WTC11 (cell line): ENCODE measurements at regions not wholly inside any gene's neighbourhood (a gene's known extent, or its start where the extent isn't known, plus 50 kb on each side); places are given as distances from the start of the nearest gene placed in this dataset.

Source experiments
- ATAC-seq: fragments of 200-7000 bp; cut with Tn5 transposase; 2 replicates; pipeline ENCODE4 v1.10.0; 2021; ENCODE audit warnings: mild to moderate bottlenecking, moderate library complexity
- CTCF ChIA-PET: fragments of 300-600 bp; sonication (Branson Sonifier 250); formaldehyde crosslinking; loops from one replicate; lab custom pipeline; 2021; ENCODE audit warnings: antibody characterized with exemption; lab: Charles Lee
- POLR2A ChIA-PET: fragments of 350-600 bp; sonication (Branson Sonifier 250); formaldehyde crosslinking; loops from one replicate; lab custom pipeline; 2021; ENCODE audit warnings: antibody characterized with exemption; lab: Charles Lee
- DNase-seq: peaks from one replicate; pipeline ENCODE4 v3.0.0; 2021; ENCODE audit warnings: low spot score
- H3K27ac Mint-ChIP-seq: 2 replicates; pipeline ENCODE4 v1.8.0; 2021; ENCODE audit warnings: mixed read lengths
- H3K27me3 Mint-ChIP-seq: 2 replicates; pipeline ENCODE4 v1.8.0; 2021; ENCODE audit warnings: low read depth, mild to moderate bottlenecking, moderate library complexity, mixed read lengths
- H3K36me3 Mint-ChIP-seq: 2 replicates; pipeline ENCODE4 v1.8.0; 2021; ENCODE audit warnings: mixed read lengths
- H3K4me1 Mint-ChIP-seq: 2 replicates; pipeline ENCODE4 v1.8.0; 2022; ENCODE audit warnings: mixed read lengths
- H3K4me3 Mint-ChIP-seq: 2 replicates; pipeline ENCODE4 v1.8.0; 2021; ENCODE audit warnings: mild to moderate bottlenecking, moderate library complexity, mixed read lengths
- H3K9me3 Mint-ChIP-seq: 2 replicates; pipeline ENCODE4 v1.8.0; 2021; ENCODE audit warnings: mixed read lengths
- ATF1 ChIP-seq: sonication (generic); formaldehyde crosslinking; IDR thresholded peaks from 2 replicates; pipeline ENCODE4 v1.8.1; 2023; ENCODE audit warnings: mild to moderate bottlenecking, moderate library complexity, missing genetic modification reagents
- EMX1 ChIP-seq: fragments of 250-450 bp; sonication (Bioruptor Pico); IDR thresholded peaks from 2 replicates; pipeline ENCODE4 v1.8.0; 2021; ENCODE audit warnings: mild to moderate bottlenecking
- FOXJ3 ChIP-seq: sonication (generic); formaldehyde crosslinking; IDR thresholded peaks from 2 replicates; pipeline ENCODE4 v1.9.0; 2021; ENCODE audit warnings: missing genetic modification reagents, mild to moderate bottlenecking, borderline replicate concordance
- FOXK1 ChIP-seq: sonication (generic); formaldehyde crosslinking; IDR thresholded peaks from 2 replicates; pipeline ENCODE4 v1.8.0; 2022; ENCODE audit warnings: mild to moderate bottlenecking, moderate library complexity, missing genetic modification reagents
- OVOL2 ChIP-seq: fragments of 250-450 bp; sonication (Bioruptor Pico); IDR thresholded peaks from 2 replicates; pipeline ENCODE4 v1.9.0; 2021; ENCODE audit warnings: mild to moderate bottlenecking, borderline replicate concordance
- PRRX2 ChIP-seq: fragments of 250-450 bp; sonication (Bioruptor Pico); IDR thresholded peaks from 2 replicates; pipeline ENCODE4 v1.8.0; 2021; ENCODE audit warnings: mild to moderate bottlenecking
- ZNF121 ChIP-seq: sonication (generic); formaldehyde crosslinking; IDR thresholded peaks from 2 replicates; pipeline ENCODE4 v1.8.0; 2023; ENCODE audit warnings: missing genetic modification reagents
- ZNF219 ChIP-seq: sonication (generic); formaldehyde crosslinking; IDR thresholded peaks from 2 replicates; pipeline ENCODE4 v1.8.0; 2023; ENCODE audit warnings: missing genetic modification reagents, mild to moderate bottlenecking, borderline replicate concordance
- TF ChIP-seq, protein P1 (sequence below): fragments of 250-450 bp; sonication (Bioruptor Pico); IDR thresholded peaks from 2 replicates; pipeline ENCODE4 v1.9.0; 2021; ENCODE audit warnings: mild to moderate bottlenecking, borderline replicate concordance
- TF ChIP-seq, protein P2 (sequence below): sonication (generic); formaldehyde crosslinking; IDR thresholded peaks from 2 replicates; pipeline ENCODE4 v1.8.0; 2022; ENCODE audit warnings: mild to moderate bottlenecking, missing genetic modification reagents
- TF ChIP-seq, protein P3 (sequence below): sonication (generic); formaldehyde crosslinking; IDR thresholded peaks from 2 replicates; pipeline ENCODE4 v1.8.1; 2023; ENCODE audit warnings: mild to moderate bottlenecking, missing genetic modification reagents, borderline replicate concordance
- TF ChIP-seq, protein P4 (sequence below): sonication (generic); formaldehyde crosslinking; IDR thresholded peaks from 2 replicates; pipeline ENCODE4 v1.8.1; 2023; ENCODE audit warnings: mild to moderate bottlenecking, missing genetic modification reagents, moderate library complexity
- TF ChIP-seq, protein P5 (sequence below): sonication (generic); formaldehyde crosslinking; conservative IDR thresholded peaks from 2 replicates; pipeline ENCODE4 v1.8.1; 2023; ENCODE audit warnings: mild to moderate bottlenecking, low read depth, missing genetic modification reagents, moderate library complexity
- TF ChIP-seq, protein P6 (sequence below): sonication (generic); formaldehyde crosslinking; IDR thresholded peaks from 2 replicates; pipeline ENCODE4 v1.8.0; 2022; ENCODE audit warnings: mild to moderate bottlenecking, missing genetic modification reagents
- TF ChIP-seq, protein P7 (sequence below): sonication (generic); formaldehyde crosslinking; IDR thresholded peaks from 2 replicates; pipeline ENCODE4 v1.8.0; 2023; ENCODE audit warnings: missing genetic modification reagents

DNA sequence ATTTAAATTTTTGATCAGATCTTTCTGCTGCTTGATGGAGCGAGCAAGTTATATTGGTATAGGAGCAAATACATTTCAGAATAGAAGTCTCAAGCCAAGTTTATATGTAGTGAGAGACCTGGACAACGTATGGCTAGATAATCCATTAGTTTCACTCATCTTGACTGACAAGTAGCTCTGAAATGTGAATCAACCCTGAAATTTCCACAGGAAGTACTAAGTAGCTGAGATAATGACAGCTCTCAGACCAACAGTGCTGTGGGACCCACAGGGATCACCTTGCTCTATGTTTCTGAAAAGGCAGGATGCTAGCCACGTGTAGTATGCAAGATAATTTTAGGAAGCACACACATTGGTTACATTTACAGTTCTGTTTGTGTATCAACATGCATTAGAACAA is 258.6 kb upstream of the FOXN3 start (continued):
- TF ChIP-seq PRRX2 (CRISPR knock-in tag) (no peak), FOXK1 (CRISPR knock-in tag) (no peak), FOXJ3 (CRISPR knock-in tag) (no peak), ATF1 (CRISPR knock-in tag) (no peak), ZNF121 (CRISPR knock-in tag) (no peak)
- TF ChIP-seq, protein P1, sequence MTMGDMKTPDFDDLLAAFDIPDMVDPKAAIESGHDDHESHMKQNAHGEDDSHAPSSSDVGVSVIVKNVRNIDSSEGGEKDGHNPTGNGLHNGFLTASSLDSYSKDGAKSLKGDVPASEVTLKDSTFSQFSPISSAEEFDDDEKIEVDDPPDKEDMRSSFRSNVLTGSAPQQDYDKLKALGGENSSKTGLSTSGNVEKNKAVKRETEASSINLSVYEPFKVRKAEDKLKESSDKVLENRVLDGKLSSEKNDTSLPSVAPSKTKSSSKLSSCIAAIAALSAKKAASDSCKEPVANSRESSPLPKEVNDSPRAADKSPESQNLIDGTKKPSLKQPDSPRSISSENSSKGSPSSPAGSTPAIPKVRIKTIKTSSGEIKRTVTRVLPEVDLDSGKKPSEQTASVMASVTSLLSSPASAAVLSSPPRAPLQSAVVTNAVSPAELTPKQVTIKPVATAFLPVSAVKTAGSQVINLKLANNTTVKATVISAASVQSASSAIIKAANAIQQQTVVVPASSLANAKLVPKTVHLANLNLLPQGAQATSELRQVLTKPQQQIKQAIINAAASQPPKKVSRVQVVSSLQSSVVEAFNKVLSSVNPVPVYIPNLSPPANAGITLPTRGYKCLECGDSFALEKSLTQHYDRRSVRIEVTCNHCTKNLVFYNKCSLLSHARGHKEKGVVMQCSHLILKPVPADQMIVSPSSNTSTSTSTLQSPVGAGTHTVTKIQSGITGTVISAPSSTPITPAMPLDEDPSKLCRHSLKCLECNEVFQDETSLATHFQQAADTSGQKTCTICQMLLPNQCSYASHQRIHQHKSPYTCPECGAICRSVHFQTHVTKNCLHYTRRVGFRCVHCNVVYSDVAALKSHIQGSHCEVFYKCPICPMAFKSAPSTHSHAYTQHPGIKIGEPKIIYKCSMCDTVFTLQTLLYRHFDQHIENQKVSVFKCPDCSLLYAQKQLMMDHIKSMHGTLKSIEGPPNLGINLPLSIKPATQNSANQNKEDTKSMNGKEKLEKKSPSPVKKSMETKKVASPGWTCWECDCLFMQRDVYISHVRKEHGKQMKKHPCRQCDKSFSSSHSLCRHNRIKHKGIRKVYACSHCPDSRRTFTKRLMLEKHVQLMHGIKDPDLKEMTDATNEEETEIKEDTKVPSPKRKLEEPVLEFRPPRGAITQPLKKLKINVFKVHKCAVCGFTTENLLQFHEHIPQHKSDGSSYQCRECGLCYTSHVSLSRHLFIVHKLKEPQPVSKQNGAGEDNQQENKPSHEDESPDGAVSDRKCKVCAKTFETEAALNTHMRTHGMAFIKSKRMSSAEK (CRISPR knock-in tag): no peak
- TF ChIP-seq, protein P2, sequence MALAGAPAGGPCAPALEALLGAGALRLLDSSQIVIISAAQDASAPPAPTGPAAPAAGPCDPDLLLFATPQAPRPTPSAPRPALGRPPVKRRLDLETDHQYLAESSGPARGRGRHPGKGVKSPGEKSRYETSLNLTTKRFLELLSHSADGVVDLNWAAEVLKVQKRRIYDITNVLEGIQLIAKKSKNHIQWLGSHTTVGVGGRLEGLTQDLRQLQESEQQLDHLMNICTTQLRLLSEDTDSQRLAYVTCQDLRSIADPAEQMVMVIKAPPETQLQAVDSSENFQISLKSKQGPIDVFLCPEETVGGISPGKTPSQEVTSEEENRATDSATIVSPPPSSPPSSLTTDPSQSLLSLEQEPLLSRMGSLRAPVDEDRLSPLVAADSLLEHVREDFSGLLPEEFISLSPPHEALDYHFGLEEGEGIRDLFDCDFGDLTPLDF: no peak
- TF ChIP-seq, protein P3, sequence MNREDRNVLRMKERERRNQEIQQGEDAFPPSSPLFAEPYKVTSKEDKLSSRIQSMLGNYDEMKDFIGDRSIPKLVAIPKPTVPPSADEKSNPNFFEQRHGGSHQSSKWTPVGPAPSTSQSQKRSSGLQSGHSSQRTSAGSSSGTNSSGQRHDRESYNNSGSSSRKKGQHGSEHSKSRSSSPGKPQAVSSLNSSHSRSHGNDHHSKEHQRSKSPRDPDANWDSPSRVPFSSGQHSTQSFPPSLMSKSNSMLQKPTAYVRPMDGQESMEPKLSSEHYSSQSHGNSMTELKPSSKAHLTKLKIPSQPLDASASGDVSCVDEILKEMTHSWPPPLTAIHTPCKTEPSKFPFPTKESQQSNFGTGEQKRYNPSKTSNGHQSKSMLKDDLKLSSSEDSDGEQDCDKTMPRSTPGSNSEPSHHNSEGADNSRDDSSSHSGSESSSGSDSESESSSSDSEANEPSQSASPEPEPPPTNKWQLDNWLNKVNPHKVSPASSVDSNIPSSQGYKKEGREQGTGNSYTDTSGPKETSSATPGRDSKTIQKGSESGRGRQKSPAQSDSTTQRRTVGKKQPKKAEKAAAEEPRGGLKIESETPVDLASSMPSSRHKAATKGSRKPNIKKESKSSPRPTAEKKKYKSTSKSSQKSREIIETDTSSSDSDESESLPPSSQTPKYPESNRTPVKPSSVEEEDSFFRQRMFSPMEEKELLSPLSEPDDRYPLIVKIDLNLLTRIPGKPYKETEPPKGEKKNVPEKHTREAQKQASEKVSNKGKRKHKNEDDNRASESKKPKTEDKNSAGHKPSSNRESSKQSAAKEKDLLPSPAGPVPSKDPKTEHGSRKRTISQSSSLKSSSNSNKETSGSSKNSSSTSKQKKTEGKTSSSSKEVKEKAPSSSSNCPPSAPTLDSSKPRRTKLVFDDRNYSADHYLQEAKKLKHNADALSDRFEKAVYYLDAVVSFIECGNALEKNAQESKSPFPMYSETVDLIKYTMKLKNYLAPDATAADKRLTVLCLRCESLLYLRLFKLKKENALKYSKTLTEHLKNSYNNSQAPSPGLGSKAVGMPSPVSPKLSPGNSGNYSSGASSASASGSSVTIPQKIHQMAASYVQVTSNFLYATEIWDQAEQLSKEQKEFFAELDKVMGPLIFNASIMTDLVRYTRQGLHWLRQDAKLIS (CRISPR knock-in tag): no peak

DNA sequence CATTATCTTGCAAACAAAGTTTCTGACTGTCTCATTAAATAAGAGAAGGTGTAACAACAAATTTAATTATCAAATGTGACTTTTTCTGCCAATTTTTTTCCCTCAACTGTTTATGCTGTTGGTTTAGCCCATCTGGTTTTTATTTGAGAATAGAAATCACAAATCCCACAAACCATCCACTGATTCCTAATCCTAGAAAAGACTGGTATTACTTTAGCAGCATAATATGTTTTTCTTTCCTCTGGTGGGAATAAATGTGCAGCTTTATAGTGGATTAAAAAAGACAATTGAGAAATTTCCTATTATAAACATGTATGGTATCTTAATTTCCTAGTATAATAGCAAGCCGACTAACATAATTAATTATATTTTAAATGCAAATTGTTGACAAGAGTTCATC is 257.9 kb upstream of the FOXN3 start:
- ChIA-PET CTCF (no interaction called here), POLR2A (no interaction called here)
- H3K4me1 Mint-ChIP-seq: peaks cover 4% of the 10 kb centered on the region
- no peaks in the 10 kb centered on the region for H3K36me3 Mint-ChIP-seq
- H3K9me3 Mint-ChIP-seq: 0 out of 2 replicates have a peak, but pooled peaks cover 4% of the 10 kb centered on the region
- H3K4me3 Mint-ChIP-seq: no peak overlapping the region
- no peaks in the 10 kb centered on the region for H3K27me3 Mint-ChIP-seq
- no peak for DNase-seq
- H3K27ac Mint-ChIP-seq: no peak overlapping the region
- ATAC-seq: no peak
- TF ChIP-seq ZNF219 (CRISPR knock-in tag) (no peak), ATF1 (CRISPR knock-in tag) (no peak), EMX1 (CRISPR knock-in tag) (no peak), OVOL2 (no peak)
- TF ChIP-seq, protein P4, sequence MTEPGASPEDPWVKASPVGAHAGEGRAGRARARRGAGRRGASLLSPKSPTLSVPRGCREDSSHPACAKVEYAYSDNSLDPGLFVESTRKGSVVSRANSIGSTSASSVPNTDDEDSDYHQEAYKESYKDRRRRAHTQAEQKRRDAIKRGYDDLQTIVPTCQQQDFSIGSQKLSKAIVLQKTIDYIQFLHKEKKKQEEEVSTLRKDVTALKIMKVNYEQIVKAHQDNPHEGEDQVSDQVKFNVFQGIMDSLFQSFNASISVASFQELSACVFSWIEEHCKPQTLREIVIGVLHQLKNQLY: no peak
- TF ChIP-seq, protein P5, sequence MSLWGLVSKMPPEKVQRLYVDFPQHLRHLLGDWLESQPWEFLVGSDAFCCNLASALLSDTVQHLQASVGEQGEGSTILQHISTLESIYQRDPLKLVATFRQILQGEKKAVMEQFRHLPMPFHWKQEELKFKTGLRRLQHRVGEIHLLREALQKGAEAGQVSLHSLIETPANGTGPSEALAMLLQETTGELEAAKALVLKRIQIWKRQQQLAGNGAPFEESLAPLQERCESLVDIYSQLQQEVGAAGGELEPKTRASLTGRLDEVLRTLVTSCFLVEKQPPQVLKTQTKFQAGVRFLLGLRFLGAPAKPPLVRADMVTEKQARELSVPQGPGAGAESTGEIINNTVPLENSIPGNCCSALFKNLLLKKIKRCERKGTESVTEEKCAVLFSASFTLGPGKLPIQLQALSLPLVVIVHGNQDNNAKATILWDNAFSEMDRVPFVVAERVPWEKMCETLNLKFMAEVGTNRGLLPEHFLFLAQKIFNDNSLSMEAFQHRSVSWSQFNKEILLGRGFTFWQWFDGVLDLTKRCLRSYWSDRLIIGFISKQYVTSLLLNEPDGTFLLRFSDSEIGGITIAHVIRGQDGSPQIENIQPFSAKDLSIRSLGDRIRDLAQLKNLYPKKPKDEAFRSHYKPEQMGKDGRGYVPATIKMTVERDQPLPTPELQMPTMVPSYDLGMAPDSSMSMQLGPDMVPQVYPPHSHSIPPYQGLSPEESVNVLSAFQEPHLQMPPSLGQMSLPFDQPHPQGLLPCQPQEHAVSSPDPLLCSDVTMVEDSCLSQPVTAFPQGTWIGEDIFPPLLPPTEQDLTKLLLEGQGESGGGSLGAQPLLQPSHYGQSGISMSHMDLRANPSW: no peak
- TF ChIP-seq, protein P6, sequence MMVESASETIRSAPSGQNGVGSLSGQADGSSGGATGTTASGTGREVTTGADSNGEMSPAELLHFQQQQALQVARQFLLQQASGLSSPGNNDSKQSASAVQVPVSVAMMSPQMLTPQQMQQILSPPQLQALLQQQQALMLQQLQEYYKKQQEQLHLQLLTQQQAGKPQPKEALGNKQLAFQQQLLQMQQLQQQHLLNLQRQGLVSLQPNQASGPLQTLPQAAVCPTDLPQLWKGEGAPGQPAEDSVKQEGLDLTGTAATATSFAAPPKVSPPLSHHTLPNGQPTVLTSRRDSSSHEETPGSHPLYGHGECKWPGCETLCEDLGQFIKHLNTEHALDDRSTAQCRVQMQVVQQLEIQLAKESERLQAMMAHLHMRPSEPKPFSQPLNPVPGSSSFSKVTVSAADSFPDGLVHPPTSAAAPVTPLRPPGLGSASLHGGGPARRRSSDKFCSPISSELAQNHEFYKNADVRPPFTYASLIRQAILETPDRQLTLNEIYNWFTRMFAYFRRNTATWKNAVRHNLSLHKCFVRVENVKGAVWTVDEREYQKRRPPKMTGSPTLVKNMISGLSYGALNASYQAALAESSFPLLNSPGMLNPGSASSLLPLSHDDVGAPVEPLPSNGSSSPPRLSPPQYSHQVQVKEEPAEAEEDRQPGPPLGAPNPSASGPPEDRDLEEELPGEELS (CRISPR knock-in tag): no peak
- TF ChIP-seq, protein P7, sequence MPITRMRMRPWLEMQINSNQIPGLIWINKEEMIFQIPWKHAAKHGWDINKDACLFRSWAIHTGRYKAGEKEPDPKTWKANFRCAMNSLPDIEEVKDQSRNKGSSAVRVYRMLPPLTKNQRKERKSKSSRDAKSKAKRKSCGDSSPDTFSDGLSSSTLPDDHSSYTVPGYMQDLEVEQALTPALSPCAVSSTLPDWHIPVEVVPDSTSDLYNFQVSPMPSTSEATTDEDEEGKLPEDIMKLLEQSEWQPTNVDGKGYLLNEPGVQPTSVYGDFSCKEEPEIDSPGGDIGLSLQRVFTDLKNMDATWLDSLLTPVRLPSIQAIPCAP (CRISPR knock-in tag): no peak
- TF ChIP-seq, protein P3 (CRISPR knock-in tag): no peak
